ENCODE measurements at regions not wholly inside any gene's neighbourhood (a gene's known extent, or its start where the extent isn't known, plus 50 kb on each side); places are given as distances from the start of the nearest gene placed in this dataset.

DNA sequence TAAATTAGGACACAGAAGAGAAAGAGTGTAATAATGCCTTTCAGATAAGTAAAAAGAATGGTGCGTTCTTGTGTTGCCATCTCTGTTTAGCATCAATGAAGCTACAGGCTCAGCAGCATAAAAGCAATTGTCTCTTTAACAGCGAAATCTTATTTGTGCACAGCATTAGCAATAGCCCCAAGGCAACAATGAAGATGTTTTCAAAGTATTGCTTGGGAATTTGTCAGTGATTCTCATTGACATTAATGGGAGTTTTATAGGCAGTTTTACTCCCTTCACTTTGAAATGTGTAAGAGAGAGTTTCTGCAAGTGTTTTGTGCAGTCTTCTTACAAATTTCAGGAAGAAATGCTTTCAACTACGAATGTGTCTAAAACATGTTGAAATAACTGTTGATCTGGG, 633.0 kb downstream of the TLL1 start (continued):
- TF ChIP-seq REST (IDR thresholded peaks at IDR 0.05; ENCODE audit: low read depth) (no peak), JUND (IDR thresholded peaks at IDR 0.05) (no peak), POLR2AphosphoS5 (IDR thresholded peaks at IDR 0.05; ENCODE audit: low read depth, low read length) (no peak), RAD21 (IDR thresholded peaks at IDR 0.05; ENCODE audit: low read depth) (no peak), ELF1 (IDR thresholded peaks at IDR 0.05; ENCODE audit: borderline replicate concordance, low read depth) (no peak)

GRCh38 chr4:166512267-166512666, 639.2 kb downstream of the TLL1 start:
- Histone ChIP-seq H4K20me1 (ENCODE audit: insufficient read depth) (no peaks in the 10 kb centered on the region), H3K4me2 (ENCODE audit: low read length) (no peak overlapping the region), H3K27ac (ENCODE audit: low read depth, low read length) (no peak overlapping the region), H3K4me3 (replicated peaks in 1 of 2; ENCODE audit: low read depth in 1 of 2, low read length in 2 of 2) (no peak overlapping the region), H3K4me1 (ENCODE audit: control insufficient read depth in 1 of 2, insufficient read depth in 2 of 2, low read length in 2 of 2) (no peaks in the 10 kb centered on the region), H3K9me3 (ENCODE audit: control insufficient read depth in 1 of 2, insufficient read depth in 1 of 2, low read depth in 1 of 2, low read length in 2 of 2) (no peaks in the 10 kb centered on the region), H3K9me2 (ENCODE audit: insufficient read depth) (no peaks in the 10 kb centered on the region), H3K79me2 (ENCODE audit: insufficient read depth, low read length) (no peaks in the 10 kb centered on the region), H3K36me3 (ENCODE audit: control insufficient read depth in 1 of 2, insufficient read depth in 2 of 2, low read length in 2 of 2) (no peaks in the 10 kb centered on the region), H3K9ac (ENCODE audit: low read length) (no peak overlapping the region), H3K27me3 (ENCODE audit: insufficient read depth, low read length) (no peaks in the 10 kb centered on the region), H2AFZ (ENCODE audit: low read depth, low read length, poor library complexity, severe bottlenecking) (no peak overlapping the region)
- intact Hi-C loops (cut with micrococcal nuclease) = no loop called here
- ChIA-PET CTCF (no interaction called here), RAD21 (ENCODE audit: low non-redundant PET in 1 of 2, low total read pairs in 2 of 2, uncharacterized antibody in 2 of 2, unreplicated experiment in 2 of 2) (no interaction called here), POLR2A (no interaction called here)
- BruUV-seq (replicated peaks) = no TSS peak
- ATAC-seq = no peak
- no peak for DNase-seq (ENCODE audit: low read depth, low spot score)
- no peak for TF ChIP-seq EZH2phosphoT487 (IDR thresholded peaks at IDR 0.05; ENCODE audit: borderline replicate concordance)
- no peak for TF ChIP-seq REST (IDR thresholded peaks at IDR 0.05; ENCODE audit: low read depth)
- TF ChIP-seq ELF1 (IDR thresholded peaks at IDR 0.05; ENCODE audit: borderline replicate concordance, low read depth) = no peak
- TF ChIP-seq CBX3 (IDR thresholded peaks at IDR 0.05; ENCODE audit: low read depth) = no peak
- no peak for TF ChIP-seq EGR1 (IDR thresholded peaks at IDR 0.05; ENCODE audit: low read depth)
- no peak for TF ChIP-seq SRF (IDR thresholded peaks at IDR 0.05; ENCODE audit: low read depth)
- no peak for TF ChIP-seq RAD21 (IDR thresholded peaks at IDR 0.05; ENCODE audit: low read depth)
- TF ChIP-seq, protein P1, sequence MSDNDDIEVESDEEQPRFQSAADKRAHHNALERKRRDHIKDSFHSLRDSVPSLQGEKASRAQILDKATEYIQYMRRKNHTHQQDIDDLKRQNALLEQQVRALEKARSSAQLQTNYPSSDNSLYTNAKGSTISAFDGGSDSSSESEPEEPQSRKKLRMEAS (IDR thresholded peaks at IDR 0.05) = no peak
- TF ChIP-seq ZBTB33 (IDR thresholded peaks at IDR 0.05; ENCODE audit: extremely low read depth, insufficient replicate concordance, low read length) = no peak
- TF ChIP-seq SIN3A (IDR thresholded peaks at IDR 0.05; ENCODE audit: low read depth) = no peak
- TF ChIP-seq EZH2 (IDR thresholded peaks at IDR 0.05) = no peak

Measured in HCT116 (cell line).